Ishikawa (cell line): ENCODE measurements at regions not wholly inside any gene's neighbourhood (a gene's known extent, or its start where the extent isn't known, plus 50 kb on each side); places are given as distances from the start of the nearest gene placed in this dataset.

Source experiments
- CEBPB ChIP-seq: IDR thresholded peaks from 2 replicates; pipeline ENCODE4 v1.6.1; 2012
- CREB1 ChIP-seq: IDR thresholded peaks from 2 replicates; pipeline ENCODE4 v1.6.1; 2012; ENCODE audit warnings: low read depth
- EGR1 ChIP-seq: IDR thresholded peaks from 2 replicates; pipeline ENCODE4 v1.6.1; 2012
- EP300 ChIP-seq: IDR thresholded peaks from 2 replicates; pipeline ENCODE4 v1.6.1; 2012; ENCODE audit warnings: borderline replicate concordance
- FOXM1 ChIP-seq: IDR thresholded peaks from 2 replicates; pipeline ENCODE4 v1.6.1; 2012; ENCODE audit warnings: low read depth, borderline replicate concordance
- NFIC ChIP-seq: IDR thresholded peaks from 2 replicates; pipeline ENCODE4 v1.6.1; 2012
- RAD21 ChIP-seq: IDR thresholded peaks from 2 replicates; pipeline ENCODE4 v1.6.1; 2012; ENCODE audit warnings: low read depth
- TAF1 ChIP-seq: IDR thresholded peaks from 2 replicates; pipeline ENCODE4 v1.6.1; 2012; ENCODE audit warnings: low read depth, mild to moderate bottlenecking
- TEAD4 ChIP-seq: IDR thresholded peaks from 2 replicates; pipeline ENCODE4 v1.6.1; 2012
- YY1 ChIP-seq: IDR thresholded peaks from 2 replicates; pipeline ENCODE4 v1.6.1; 2012; ENCODE audit warnings: low read depth
- ZBTB7A ChIP-seq: IDR thresholded peaks from 2 replicates; pipeline ENCODE4 v1.6.1; 2012; ENCODE audit warnings: low read depth
- TF ChIP-seq, protein P1 (sequence below): IDR thresholded peaks from 2 replicates; pipeline ENCODE4 v1.6.1; 2012; ENCODE audit warnings: low read depth, mild to moderate bottlenecking
- TF ChIP-seq, protein P2 (sequence below): IDR thresholded peaks from 2 replicates; pipeline ENCODE4 v1.6.1; 2012
- TF ChIP-seq, protein P3 (sequence below): IDR thresholded peaks from 2 replicates; pipeline ENCODE4 v1.6.1; 2012

DNA sequence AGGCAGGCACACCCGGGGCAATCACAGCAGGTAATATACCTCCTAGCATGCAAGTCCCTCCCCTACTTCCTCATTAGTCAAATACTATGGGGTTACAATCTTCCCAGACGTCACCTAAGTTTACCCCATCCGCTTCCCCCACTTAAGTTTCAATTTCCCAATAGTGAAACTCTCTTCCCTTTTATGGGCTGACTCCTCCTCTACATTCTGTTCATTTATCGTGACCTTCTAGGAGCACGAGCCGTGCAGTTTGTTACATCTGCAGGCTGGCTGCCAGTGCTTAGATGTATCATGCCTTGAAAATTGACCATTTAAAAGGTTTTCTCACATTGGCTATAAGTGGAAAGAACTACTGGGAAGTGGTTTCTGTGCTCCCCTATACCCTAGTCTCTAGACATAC is 1357.8 kb upstream of the CRIM1 start:
- TF ChIP-seq CREB1 (no peak), FOXM1 (no peak), EP300 (no peak), TAF1 (no peak), YY1 (no peak), TEAD4 (no peak), ZBTB7A (no peak), NFIC (no peak), RAD21 (no peak), CEBPB (no peak), EGR1 (no peak)
- TF ChIP-seq, protein P1, sequence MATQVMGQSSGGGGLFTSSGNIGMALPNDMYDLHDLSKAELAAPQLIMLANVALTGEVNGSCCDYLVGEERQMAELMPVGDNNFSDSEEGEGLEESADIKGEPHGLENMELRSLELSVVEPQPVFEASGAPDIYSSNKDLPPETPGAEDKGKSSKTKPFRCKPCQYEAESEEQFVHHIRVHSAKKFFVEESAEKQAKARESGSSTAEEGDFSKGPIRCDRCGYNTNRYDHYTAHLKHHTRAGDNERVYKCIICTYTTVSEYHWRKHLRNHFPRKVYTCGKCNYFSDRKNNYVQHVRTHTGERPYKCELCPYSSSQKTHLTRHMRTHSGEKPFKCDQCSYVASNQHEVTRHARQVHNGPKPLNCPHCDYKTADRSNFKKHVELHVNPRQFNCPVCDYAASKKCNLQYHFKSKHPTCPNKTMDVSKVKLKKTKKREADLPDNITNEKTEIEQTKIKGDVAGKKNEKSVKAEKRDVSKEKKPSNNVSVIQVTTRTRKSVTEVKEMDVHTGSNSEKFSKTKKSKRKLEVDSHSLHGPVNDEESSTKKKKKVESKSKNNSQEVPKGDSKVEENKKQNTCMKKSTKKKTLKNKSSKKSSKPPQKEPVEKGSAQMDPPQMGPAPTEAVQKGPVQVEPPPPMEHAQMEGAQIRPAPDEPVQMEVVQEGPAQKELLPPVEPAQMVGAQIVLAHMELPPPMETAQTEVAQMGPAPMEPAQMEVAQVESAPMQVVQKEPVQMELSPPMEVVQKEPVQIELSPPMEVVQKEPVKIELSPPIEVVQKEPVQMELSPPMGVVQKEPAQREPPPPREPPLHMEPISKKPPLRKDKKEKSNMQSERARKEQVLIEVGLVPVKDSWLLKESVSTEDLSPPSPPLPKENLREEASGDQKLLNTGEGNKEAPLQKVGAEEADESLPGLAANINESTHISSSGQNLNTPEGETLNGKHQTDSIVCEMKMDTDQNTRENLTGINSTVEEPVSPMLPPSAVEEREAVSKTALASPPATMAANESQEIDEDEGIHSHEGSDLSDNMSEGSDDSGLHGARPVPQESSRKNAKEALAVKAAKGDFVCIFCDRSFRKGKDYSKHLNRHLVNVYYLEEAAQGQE = no peak
- TF ChIP-seq, protein P2, sequence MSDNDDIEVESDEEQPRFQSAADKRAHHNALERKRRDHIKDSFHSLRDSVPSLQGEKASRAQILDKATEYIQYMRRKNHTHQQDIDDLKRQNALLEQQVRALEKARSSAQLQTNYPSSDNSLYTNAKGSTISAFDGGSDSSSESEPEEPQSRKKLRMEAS = no peak
- TF ChIP-seq, protein P3, sequence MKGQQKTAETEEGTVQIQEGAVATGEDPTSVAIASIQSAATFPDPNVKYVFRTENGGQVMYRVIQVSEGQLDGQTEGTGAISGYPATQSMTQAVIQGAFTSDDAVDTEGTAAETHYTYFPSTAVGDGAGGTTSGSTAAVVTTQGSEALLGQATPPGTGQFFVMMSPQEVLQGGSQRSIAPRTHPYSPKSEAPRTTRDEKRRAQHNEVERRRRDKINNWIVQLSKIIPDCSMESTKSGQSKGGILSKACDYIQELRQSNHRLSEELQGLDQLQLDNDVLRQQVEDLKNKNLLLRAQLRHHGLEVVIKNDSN = no peak
